Stimulated activated CD8-positive, alpha-beta memory T cell treated with anti-CD3 and anti-CD28 coated beads, Interleukin-15, amount 100 ng/mL, for 4 hours (primary cell): ENCODE measurements at regions not wholly inside any gene's neighbourhood (a gene's known extent, or its start where the extent isn't known, plus 50 kb on each side); places are given as distances from the start of the nearest gene placed in this dataset.
"Not testable (repeated sequence)": the region's sequence is repeated elsewhere in the genome, so short reads cannot be mapped to it uniquely, and the experiment has no call there.

Source experiments
- DNase-seq, 2 donors: peaks; one replicate each; pipeline ENCODE4 v3.0.0-alpha.2; 2020; ENCODE audit warnings: low read depth in 2 of 2

DNA sequence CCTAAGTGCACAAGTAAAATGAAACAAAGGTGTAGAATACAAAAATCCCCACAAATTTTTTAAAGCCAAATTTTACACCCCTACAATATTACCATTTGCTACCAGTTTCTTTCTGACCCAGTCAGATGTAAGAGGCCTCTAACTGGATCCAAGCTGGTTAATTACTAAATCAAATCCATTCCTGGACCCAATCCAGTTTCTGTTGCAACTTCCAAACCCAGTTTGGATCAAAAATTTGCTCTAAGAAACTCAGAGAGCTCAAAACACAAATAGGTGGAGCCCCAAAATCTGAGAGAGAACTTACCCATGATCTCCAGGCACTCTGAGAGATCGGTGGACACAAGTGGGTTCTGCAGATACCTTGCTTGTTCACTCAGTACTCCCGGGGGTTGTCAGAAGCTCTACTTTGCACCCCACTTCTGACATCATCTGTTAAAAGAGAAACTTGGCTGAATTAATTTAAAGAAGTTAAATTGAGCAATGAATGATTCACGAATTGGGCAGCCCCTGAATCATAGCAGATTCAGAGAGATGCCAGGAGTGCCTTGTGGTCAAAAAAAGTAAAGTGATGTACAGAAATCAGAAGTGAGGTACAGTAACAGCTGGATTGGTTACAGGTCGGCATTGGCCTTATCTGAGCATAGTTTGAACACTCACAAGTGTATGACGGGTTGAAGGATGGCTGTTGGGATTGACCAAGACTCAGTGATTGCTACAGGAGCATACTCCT is 448.0 kb downstream of the KCNT2 start:
- no peak for DNase-seq

DNA sequence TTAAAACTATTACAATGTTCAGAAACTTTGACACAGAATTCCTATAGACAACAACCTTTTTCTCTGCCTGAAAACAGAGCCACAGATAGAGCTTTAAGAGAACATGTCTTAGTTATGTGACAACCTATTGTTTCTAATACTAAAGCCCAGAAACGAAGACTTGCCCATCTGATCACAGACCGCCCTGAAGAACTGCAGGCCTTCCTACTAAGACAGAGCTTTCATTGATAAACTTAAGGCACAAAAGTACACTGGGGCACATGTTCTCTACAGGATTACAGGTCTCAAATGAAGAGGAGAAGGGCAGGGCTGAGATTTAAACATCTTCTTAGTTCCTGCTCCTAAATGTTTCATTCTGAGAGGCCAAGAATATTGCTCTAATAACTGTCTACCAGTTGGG is 452.7 kb downstream of the KCNT2 start:
- DNase-seq, result no peak

DNA sequence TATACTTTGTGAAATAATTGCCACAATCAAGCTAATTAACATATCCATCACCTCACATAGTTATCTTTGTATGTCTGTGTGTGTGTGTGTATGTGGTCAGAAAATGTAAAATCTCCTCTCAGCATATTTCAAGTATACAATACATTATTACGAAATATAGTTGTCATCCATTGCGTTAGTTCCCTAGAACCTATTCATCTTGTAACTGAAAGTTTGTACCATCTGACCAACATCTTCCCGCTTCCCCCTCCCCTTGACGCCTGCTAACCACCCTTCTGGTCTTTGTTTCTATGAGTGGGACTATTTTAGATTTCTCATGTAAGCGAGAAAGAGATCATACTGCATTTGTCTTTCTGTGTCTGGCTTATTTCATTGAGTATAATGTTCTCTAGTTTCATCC is 455.3 kb downstream of the KCNT2 start:
- DNase-seq, result no peak

- DNase-seq, result no peak
Observed at GRCh38 chr1:196152086-196152485, 456.2 kb downstream of the KCNT2 start.

DNA sequence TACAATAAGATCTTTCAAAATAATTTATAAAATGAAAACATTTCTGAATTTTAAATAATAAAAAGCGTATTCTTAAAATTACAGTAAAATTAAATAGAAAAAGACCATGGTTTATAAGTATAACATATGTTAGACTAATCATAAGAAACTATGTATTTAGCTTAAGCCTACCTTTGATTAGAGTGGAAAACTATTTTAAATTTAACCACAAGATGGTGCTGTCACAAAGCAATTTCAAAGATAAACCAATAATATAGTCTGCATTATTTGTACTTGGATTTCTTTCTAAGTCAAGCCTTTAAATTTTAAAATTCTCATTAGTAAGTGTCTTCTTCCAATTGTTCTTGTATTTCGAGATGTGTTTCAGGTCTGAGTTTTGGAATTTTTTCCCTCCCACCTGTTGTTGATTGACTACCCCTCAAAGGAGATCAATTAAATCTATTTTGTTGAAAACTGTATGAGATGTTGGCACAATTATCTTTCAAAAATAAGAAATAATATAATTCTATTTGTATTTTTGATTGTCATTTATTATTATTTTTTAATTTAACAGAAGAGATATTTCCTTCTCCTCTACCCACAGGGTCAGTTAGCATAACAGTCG is 459.8 kb downstream of the KCNT2 start:
- no peak for DNase-seq

DNA sequence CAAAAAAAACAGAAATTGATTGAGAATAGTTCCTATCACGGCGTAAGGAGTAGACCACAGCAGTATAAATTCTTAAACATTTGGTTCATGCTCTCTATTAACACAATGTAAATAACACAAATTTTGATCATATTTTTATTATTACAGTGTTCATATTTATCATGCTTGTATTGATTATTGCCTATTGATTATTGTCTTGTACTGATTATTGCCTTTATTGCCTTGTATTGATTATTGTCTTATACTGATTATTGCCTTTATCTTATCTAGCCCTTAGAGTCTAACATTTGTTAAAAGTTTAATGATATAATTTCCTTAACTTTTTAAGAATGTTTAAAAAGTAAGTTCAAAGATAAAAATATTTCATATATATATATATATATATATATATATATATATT is 460.7 kb downstream of the KCNT2 start:
- DNase-seq, result no peak

DNA sequence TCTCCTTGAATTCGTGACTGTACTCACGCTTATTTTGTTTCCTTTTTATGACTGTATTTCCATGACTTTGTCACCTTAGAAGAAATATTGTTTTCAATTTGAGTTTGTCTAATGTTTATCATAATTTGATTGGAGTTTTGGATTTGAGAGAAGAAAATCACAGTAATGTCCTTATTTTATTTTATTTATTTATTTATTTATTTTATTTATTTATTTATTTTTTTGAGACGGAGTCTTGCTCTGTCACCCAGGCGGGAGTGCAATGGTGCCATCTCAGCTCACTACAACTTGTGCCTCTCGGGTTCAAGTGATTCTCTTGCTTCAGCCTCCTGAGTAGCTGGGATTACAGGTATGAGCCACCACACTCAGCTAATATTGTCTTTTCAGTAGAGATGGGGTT is 463.1 kb downstream of the KCNT2 start:
- DNase-seq, result not testable (repeated sequence)

GRCh38 chr1:196144588-196144987 is 463.7 kb downstream of the KCNT2 start:
- no peak for DNase-seq

- no peak for DNase-seq
Observed at GRCh38 chr1:196143602-196144342, 464.5 kb downstream of the KCNT2 start.

DNA sequence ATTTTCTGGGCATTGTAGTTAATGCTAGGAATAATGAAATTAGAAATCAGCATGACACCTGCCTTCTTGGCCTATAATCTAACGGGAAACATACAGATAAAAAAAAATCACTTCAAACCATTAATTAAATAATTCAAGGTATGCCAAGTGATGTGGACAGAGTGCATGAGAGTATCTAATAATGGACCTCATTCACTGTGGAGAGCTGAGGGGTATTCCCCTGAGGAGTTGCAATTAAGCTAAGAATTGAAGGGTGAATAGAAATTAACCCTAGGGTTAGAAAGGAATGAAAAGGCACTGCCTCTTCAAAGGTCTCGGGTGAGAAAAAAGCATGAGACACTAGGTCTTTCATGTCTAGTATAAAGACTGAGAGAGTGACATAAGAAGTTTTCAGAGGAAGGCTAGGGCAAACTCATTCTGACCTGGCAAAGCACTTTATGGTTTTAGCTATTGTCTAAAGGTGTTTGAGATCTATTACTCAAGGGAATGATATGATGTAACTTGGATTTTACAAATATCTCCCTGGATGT is 466.1 kb downstream of the KCNT2 start:
- no peak for DNase-seq

- DNase-seq, result no peak
Observed at GRCh38 chr1:196136396-196136795, 471.8 kb downstream of the KCNT2 start.

DNA sequence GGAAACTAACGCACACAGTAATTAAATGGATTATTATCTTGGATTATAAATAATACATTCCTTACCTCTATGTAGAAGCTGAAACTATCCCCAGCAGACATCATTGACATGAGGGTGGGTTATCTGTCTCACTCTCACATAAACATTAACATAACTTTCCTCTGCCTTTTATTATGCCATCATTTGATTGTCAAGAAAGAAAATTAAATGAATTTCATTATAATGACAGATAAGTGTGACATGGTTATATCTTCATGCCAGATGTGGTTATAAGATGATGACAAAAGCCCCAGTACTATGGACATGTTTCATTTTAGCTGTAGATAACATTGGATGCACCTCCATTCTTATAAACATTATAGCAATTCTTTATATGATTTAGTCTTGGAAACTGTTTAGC is 476.5 kb downstream of the KCNT2 start:
- no peak for DNase-seq

- DNase-seq, result no peak
Observed at GRCh38 chr1:196128835-196129234, 479.4 kb downstream of the KCNT2 start.

- DNase-seq, result no peak
Observed at GRCh38 chr1:196121181-196121580, 487.1 kb downstream of the KCNT2 start.

GRCh38 chr1:196115646-196116045 is 492.6 kb downstream of the KCNT2 start:
- DNase-seq, result no peak

DNA sequence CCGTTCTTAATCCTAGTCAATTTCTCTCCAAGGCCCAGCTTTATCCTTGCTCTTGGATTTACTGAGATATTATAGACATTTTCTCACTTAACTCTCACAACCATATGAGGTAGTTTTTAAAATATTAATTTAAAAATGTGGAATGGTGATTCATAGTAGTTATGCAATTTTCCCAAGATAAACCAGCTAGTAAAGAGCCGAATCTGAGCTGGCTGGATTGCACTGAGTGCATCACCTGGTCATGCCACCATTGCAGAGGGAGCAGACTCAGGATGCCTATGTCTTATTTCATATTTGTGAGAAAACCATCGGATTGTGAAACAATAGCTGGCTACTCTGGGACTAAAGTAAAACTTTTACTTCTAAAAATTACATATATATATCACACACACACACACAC is 494.0 kb downstream of the KCNT2 start:
- no peak for DNase-seq

- not testable (repeated sequence) for DNase-seq
Observed at GRCh38 chr1:196108990-196109389, 499.2 kb downstream of the KCNT2 start.

DNA sequence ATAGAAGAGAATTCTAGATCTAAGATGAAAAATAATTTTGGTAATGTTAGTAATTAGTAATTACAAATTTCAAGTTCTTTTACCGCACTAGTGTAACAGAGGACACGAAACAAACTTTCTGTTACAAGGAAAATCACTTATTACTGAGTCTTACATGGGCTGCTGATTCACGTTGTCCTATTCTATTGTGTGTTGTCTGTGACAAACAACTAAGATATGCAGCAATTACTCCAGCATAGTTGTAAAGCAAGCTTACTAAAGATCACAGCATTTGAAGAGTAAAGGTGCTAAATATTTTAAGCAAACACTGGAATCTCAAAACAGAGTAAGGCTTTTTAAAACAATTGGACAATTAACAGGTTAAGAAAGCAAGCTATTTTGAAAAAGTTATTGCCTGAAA is 502.3 kb downstream of the KCNT2 start:
- DNase-seq, result no peak

- no peak for DNase-seq
Observed at GRCh38 chr1:196102826-196103225, 505.4 kb downstream of the KCNT2 start.

GRCh38 chr1:196098000-196098399 is 510.2 kb downstream of the KCNT2 start:
- no peak for DNase-seq

DNA sequence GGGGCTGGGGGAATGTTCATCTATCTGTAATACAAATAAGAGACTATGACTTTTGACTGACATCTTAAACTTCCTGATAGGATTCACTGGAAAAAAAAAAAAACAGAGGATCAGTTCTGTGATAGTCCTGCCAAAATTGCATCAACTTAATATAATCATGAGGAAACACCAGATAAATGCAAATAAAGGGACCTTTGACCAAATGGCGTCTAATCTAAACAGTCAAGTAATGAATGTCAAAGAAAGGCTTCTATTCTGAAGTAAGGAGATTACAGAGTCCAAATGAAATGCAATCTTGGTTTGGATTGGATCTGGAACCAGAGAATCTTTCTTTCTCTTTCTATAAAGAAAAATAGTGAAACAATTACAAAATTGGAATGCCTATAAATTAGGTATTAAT is 513.4 kb downstream of the KCNT2 start:
- no peak for DNase-seq

GRCh38 chr1:196091397-196092135 is 516.7 kb downstream of the KCNT2 start:
- no peak for DNase-seq
